IMR-90 (cell line): ENCODE measurements at regions not wholly inside any gene's neighbourhood (a gene's known extent, or its start where the extent isn't known, plus 50 kb on each side); places are given as distances from the start of the nearest gene placed in this dataset.

Source experiments
- ATAC-seq: fragments of 200-7000 bp; cut with Tn5 transposase; 2 replicates; pipeline ENCODE4 v1.9.1; 2020; ENCODE audit warnings: low read depth, mild to moderate bottlenecking, moderate library complexity
- BruUV-seq: library from RNA; stranded (reverse); fragments of 400-500 nt; replicated peaks from 2 replicates; lab custom pipeline; 2021; lab: Mats Ljungman, UMichigan
- CTCF ChIA-PET: fragments of 300-600 bp; formaldehyde crosslinking; extraction: SDS; loops from one replicate; lab custom pipeline; 2021; ENCODE audit warnings: antibody characterized with exemption; lab: Yijun Ruan, JAX
- POLR2A ChIA-PET: fragments of 300-600 bp; sonication (Branson Sonifier 250); formaldehyde crosslinking; loops from one replicate; lab custom pipeline; 2022; ENCODE audit warnings: antibody characterized with exemption; ENCODE audit not compliant: unreplicated experiment; lab: Charles Lee
- DNase-seq: peaks from one replicate; pipeline ENCODE4 v3.0.0; 2013
- H2AFZ ChIP-seq: replicated peaks from 2 replicates; pipeline ENCODE3; 2013; ENCODE audit warnings: low read length, mild to moderate bottlenecking; ENCODE audit not compliant: poor library complexity
- H2AK5ac ChIP-seq: 2 replicates; pipeline ENCODE4 v1.6.1; 2013; ENCODE audit warnings: low read depth, low read length, inconsistent platforms
- H2AK9ac ChIP-seq: replicated peaks from 2 replicates; pipeline ENCODE3; 2013; ENCODE audit warnings: mild to moderate bottlenecking, low read depth, low read length, moderate library complexity; ENCODE audit not compliant: poor library complexity
- H2BK120ac ChIP-seq: 2 replicates; pipeline ENCODE4 v1.6.1; 2013; ENCODE audit warnings: low read depth, low read length, inconsistent platforms
- H2BK15ac ChIP-seq: 3 replicates; pipeline ENCODE4 v1.6.1; 2013; ENCODE audit warnings: low read depth, low read length, inconsistent platforms
- H2BK20ac ChIP-seq: 2 replicates; pipeline ENCODE4 v1.6.1; 2013; ENCODE audit warnings: low read depth, mild to moderate bottlenecking, inconsistent platforms, low read length, moderate library complexity
- H2BK5ac ChIP-seq: 2 replicates; pipeline ENCODE4 v1.6.1; 2013; ENCODE audit warnings: mild to moderate bottlenecking, low read depth, low read length, inconsistent platforms; ENCODE audit not compliant: poor library complexity, severe bottlenecking
- H3K14ac ChIP-seq: replicated peaks from 2 replicates; pipeline ENCODE4 v1.6.1; 2013; ENCODE audit warnings: low read depth, low read length, inconsistent platforms
- H3K18ac ChIP-seq: 2 replicates; pipeline ENCODE4 v1.6.1; 2013; ENCODE audit warnings: low read depth, low read length, control low read depth
- H3K23ac ChIP-seq: 2 replicates; pipeline ENCODE4 v1.6.1; 2013; ENCODE audit warnings: low read depth, low read length, inconsistent platforms
- H3K27ac ChIP-seq: 2 replicates; pipeline ENCODE4 v1.5.1; 2013; ENCODE audit warnings: mild to moderate bottlenecking, control low read depth, low read length; ENCODE audit not compliant: insufficient read depth
- H3K27me3 ChIP-seq: 2 replicates; pipeline ENCODE4 v1.6.1; 2013; ENCODE audit warnings: low read length; ENCODE audit not compliant: control insufficient read depth, insufficient read depth
- H3K36me3 ChIP-seq: 2 replicates; pipeline ENCODE4 v1.6.1; 2013; ENCODE audit warnings: low read length, mixed read lengths; ENCODE audit not compliant: control insufficient read depth, insufficient read depth
- H3K4ac ChIP-seq: 2 replicates; pipeline ENCODE4 v1.6.1; 2013; ENCODE audit warnings: low read depth, low read length, inconsistent platforms
- H3K4me1 ChIP-seq: 2 replicates; pipeline ENCODE4 v1.6.1; 2013; ENCODE audit warnings: low read length, mixed read lengths; ENCODE audit not compliant: control insufficient read depth, insufficient read depth
- H3K4me2 ChIP-seq: 2 replicates; pipeline ENCODE4 v1.6.1; 2013; ENCODE audit warnings: low read depth, mild to moderate bottlenecking, control low read depth, low read length, moderate library complexity
- H3K4me3 ChIP-seq: 2 replicates; pipeline ENCODE4 v1.5.1; 2013; ENCODE audit warnings: low read depth, mild to moderate bottlenecking, control low read depth, low read length, moderate library complexity; ENCODE audit not compliant: insufficient read depth
- H3K56ac ChIP-seq: 2 replicates; pipeline ENCODE4 v1.6.1; 2013; ENCODE audit warnings: low read length, inconsistent platforms; ENCODE audit not compliant: insufficient read depth; ENCODE audit errors: extremely low read depth
- H3K79me1 ChIP-seq, 2 experiments: 2 replicates each; pipeline ENCODE4 v1.6.1; 2013; ENCODE audit warnings: low read length in 2 of 2, inconsistent platforms in 1 of 2, low read depth in 1 of 2
- H3K9ac ChIP-seq: 2 replicates; pipeline ENCODE4 v1.6.1; 2013; ENCODE audit warnings: low read depth, low read length, control low read depth
- H3K9me1 ChIP-seq: 2 replicates; pipeline ENCODE4 v1.6.1; 2013; ENCODE audit warnings: low read length, inconsistent platforms; ENCODE audit not compliant: insufficient read depth
- H3K9me3 ChIP-seq: 2 replicates; pipeline ENCODE4 v1.6.1; 2013; ENCODE audit warnings: low read length; ENCODE audit not compliant: control insufficient read depth, insufficient read depth
- H4K20me1 ChIP-seq: 2 replicates; pipeline ENCODE4 v1.6.1; 2013; ENCODE audit warnings: low read length, inconsistent platforms; ENCODE audit not compliant: insufficient read depth
- H4K5ac ChIP-seq: 2 replicates; pipeline ENCODE4 v1.6.1; 2013; ENCODE audit warnings: mild to moderate bottlenecking, low read depth, low read length, control low read depth
- H4K8ac ChIP-seq, 2 experiments: 2 replicates each; pipeline ENCODE4 v1.6.1; 2013; ENCODE audit warnings: low read depth in 2 of 2, low read length in 2 of 2, control low read depth in 1 of 2, inconsistent platforms in 1 of 2
- H4K91ac ChIP-seq: 2 replicates; pipeline ENCODE4 v1.6.1; 2013; ENCODE audit warnings: low read depth, low read length, inconsistent platforms; ENCODE audit not compliant: insufficient read depth
- BHLHE40 ChIP-seq: fragments of 150-350 bp; IDR thresholded peaks from 2 replicates; pipeline ENCODE4 v1.6.1; 2016; ENCODE audit warnings: mild to moderate bottlenecking, low read depth, low read length
- CEBPB ChIP-seq: IDR thresholded peaks from 2 replicates; pipeline ENCODE4 v1.6.1; 2012; ENCODE audit warnings: low read depth, low read length, improper control_type of control experiment
- CHD1 ChIP-seq: IDR thresholded peaks from 2 replicates; pipeline ENCODE4 v1.6.1; 2012; ENCODE audit warnings: low read depth, low read length, improper control_type of control experiment
- CTCF ChIP-seq: conservative IDR thresholded peaks from 2 replicates; pipeline ENCODE4 v1.5.1; 2012; ENCODE audit warnings: mild to moderate bottlenecking, low read depth, low read length, improper control_type of control experiment
- ELK1 ChIP-seq: fragments of 150-350 bp; IDR thresholded peaks from 2 replicates; pipeline ENCODE4 v1.6.1; 2016; ENCODE audit warnings: low read depth, mild to moderate bottlenecking, low read length, moderate library complexity, borderline replicate concordance
- FOS ChIP-seq: fragments of 150-350 bp; IDR thresholded peaks from 2 replicates; pipeline ENCODE4 v1.6.1; 2016; ENCODE audit warnings: low read depth, low read length
- MAFK ChIP-seq: IDR thresholded peaks from 2 replicates; pipeline ENCODE4 v1.6.1; 2012; ENCODE audit warnings: low read depth, low read length, improper control_type of control experiment
- MXI1 ChIP-seq: IDR thresholded peaks from 2 replicates; pipeline ENCODE4 v1.6.1; 2012; ENCODE audit warnings: low read depth, mild to moderate bottlenecking, low read length, moderate library complexity, borderline replicate concordance
- NFE2L2 ChIP-seq: fragments of 150-350 bp; IDR thresholded peaks from 2 replicates; pipeline ENCODE4 v1.6.1; 2016; ENCODE audit warnings: low read depth, mild to moderate bottlenecking, low read length
- POLR2A ChIP-seq: IDR thresholded peaks from 2 replicates; pipeline ENCODE4 v1.6.1; 2012; ENCODE audit warnings: mild to moderate bottlenecking, low read depth, low read length
- RAD21 ChIP-seq: IDR thresholded peaks from 2 replicates; pipeline ENCODE4 v1.6.1; 2012; ENCODE audit warnings: low read length, improper control_type of control experiment
- RCOR1 ChIP-seq: IDR thresholded peaks from 2 replicates; pipeline ENCODE4 v1.6.1; 2012; ENCODE audit warnings: mild to moderate bottlenecking, low read length, improper control_type of control experiment; ENCODE audit not compliant: insufficient replicate concordance
- RFX5 ChIP-seq: IDR thresholded peaks from 2 replicates; pipeline ENCODE4 v1.8.0; 2012; ENCODE audit warnings: low read depth, mild to moderate bottlenecking, low read length, moderate library complexity
- USF2 ChIP-seq: fragments of 150-350 bp; IDR thresholded peaks from 2 replicates; pipeline ENCODE4 v1.6.1; 2017; ENCODE audit warnings: mild to moderate bottlenecking, antibody characterized with exemption, low read length, low read depth
- WGBS, 2 experiments: methylation state at CpG; one replicate each; pipeline versions ENCODE4 v1.1.5 to v1.1.7; 2013; ENCODE audit warnings: missing lambda C conversion rate in 2 of 2; ENCODE audit not compliant: insufficient read length in 1 of 2; ENCODE audit errors: extremely low coverage in 2 of 2; 5-methylcytosine and 5-hydroxymethylcytosine counted together
- dilution Hi-C: fragments of 300-500 bp; cut with HindIII; formaldehyde crosslinking; loops from one replicate; pipeline ENCODE4 v1.14.3; 2018; ENCODE audit warnings: low sequenced_read_pairs; ENCODE audit not compliant: unreplicated experiment
- in situ Hi-C: fragments of 300-500 bp; cut with MboI; formaldehyde crosslinking; loops from 3 replicates; pipeline ENCODE4 v1.14.3; 2019; ENCODE audit warnings: low sequenced_read_pairs, inconsistent platforms, mixed read lengths
- intact Hi-C: fragments of 100-400 bp; cut with micrococcal nuclease; formaldehyde crosslinking; loops from 2 replicates; pipeline ENCODE4 v1.10.0; 2022

DNA sequence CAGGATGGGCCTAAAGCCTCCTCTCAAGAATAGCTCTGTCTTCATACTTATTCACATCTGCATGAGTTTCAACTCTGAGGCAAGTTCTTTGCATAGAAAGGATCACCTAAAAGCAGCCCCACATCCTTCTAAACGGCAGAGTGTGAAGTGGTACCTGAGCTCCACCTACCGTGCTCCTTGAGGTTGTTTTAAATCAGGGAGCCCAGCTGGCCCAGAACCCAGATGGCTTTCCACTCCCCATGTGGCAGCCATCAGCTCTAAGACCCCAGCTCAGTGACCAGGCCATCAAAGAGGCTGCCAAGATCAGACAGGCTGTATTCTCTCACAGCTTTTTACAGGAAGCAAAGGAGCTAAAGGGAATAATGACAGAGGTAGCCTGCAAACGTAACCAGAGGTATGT, 299.3 kb downstream of the RASEF start:
- ChIA-PET CTCF (no interaction called here), POLR2A (no interaction called here)
- Histone ChIP-seq H3K36me3 (no peaks in the 10 kb centered on the region), H3K79me1 (no peaks in the 10 kb centered on the region), H3K27me3 (no peaks in the 10 kb centered on the region; the same call in 1 of the 2 replicates), H3K27ac (no peak overlapping the region), H2BK15ac (no peak overlapping the region), H3K23ac (no peak overlapping the region), H2AFZ (no peak overlapping the region), H2BK20ac (no peak overlapping the region), H2AK9ac (no peak overlapping the region), H3K4me2 (no peak overlapping the region), H2BK5ac (no peak overlapping the region), H3K4me1 (no peaks in the 10 kb centered on the region), H3K9ac (no peak overlapping the region), H2BK120ac (no peak overlapping the region), H3K18ac (no peak overlapping the region), H4K91ac (no peak overlapping the region), H3K14ac (no peak overlapping the region), H4K8ac (no peak overlapping the region), H3K4me3 (no peak overlapping the region), H4K5ac (no peak overlapping the region), H2AK5ac (no peak overlapping the region), H3K9me3 (no peaks in the 10 kb centered on the region), H3K56ac (no peak overlapping the region), H3K9me1 (no peaks in the 10 kb centered on the region), H4K20me1 (no peaks in the 10 kb centered on the region), H3K4ac (no peak overlapping the region)
- intact Hi-C loops = no loop called here
- ATAC-seq (no peak), DNase-seq (no peak)
- in situ Hi-C loops = no loop called here
- dilution Hi-C loops = no loop called here
- BruUV-seq = no TSS peak
- TF ChIP-seq ELK1 (no peak), RCOR1 (no peak), NFE2L2 (no peak), CEBPB (no peak), BHLHE40 (no peak), MAFK (no peak), MXI1 (no peak), POLR2A (no peak), FOS (no peak), CTCF (no peak), RFX5 (no peak), RAD21 (no peak), USF2 (no peak), CHD1 (no peak)
- 40% methylated on average over 1 of the region's 3 CpGs; no CpG with 5 or more reads in 1 of the 2 experiments for WGBS, 2 experiments
